ENCODE measurements at regions not wholly inside any gene's neighbourhood (a gene's known extent, or its start where the extent isn't known, plus 50 kb on each side); places are given as distances from the start of the nearest gene placed in this dataset.
"Not testable (repeated sequence)": the region's sequence is repeated elsewhere in the genome, so short reads cannot be mapped to it uniquely, and the experiment has no call there.

- no peaks in the 10 kb centered on the region for H3K4me1 ChIP-seq
- intact Hi-C loops (cut with DNase I) = no loop called here
- no peak for TF ChIP-seq POLR2A (IDR thresholded peaks at IDR 0.05)
- TF ChIP-seq CTCF (IDR thresholded peaks at IDR 0.05) = no peak
- no peak overlapping the region for H3K4me3 ChIP-seq (replicated peaks in 1 of 3)
- no peak for DNase-seq
- WGBS, 2 donors = 81 to 83% methylated on average over 5 of the region's 5 CpGs
- H3K9me3 ChIP-seq = no peaks in the 10 kb centered on the region
- H3K36me3 ChIP-seq = no peaks in the 10 kb centered on the region
- H3K27ac ChIP-seq = no peak overlapping the region
- no peaks in the 10 kb centered on the region for H3K27me3 ChIP-seq
Observed at GRCh38 chr2:16391986-16392385, 273.6 kb downstream of the CYRIA start.

GRCh38 chr2:16390561-16390960, 275.1 kb downstream of the CYRIA start:
- no peak for TF ChIP-seq POLR2A (IDR thresholded peaks at IDR 0.05)
- no peak for TF ChIP-seq CTCF (IDR thresholded peaks at IDR 0.05)
- Histone ChIP-seq H3K4me3 (replicated peaks in 1 of 3) (no peak overlapping the region), H3K4me1 (no peaks in the 10 kb centered on the region), H3K27ac (no peak overlapping the region), H3K9me3 (no peaks in the 10 kb centered on the region), H3K27me3 (no peaks in the 10 kb centered on the region), H3K36me3 (no peaks in the 10 kb centered on the region)
- DNase-seq = no peak
- intact Hi-C loops (cut with DNase I) = no loop called here
- WGBS, 2 donors = 86 to 88% methylated on average over 6 of the region's 6 CpGs

GRCh38 chr2:16389611-16390010, 276.0 kb downstream of the CYRIA start:
- Histone ChIP-seq H3K27ac (no peak overlapping the region), H3K9me3 (no peaks in the 10 kb centered on the region), H3K4me3 (replicated peaks in 1 of 3) (no peak overlapping the region), H3K36me3 (no peaks in the 10 kb centered on the region), H3K27me3 (no peaks in the 10 kb centered on the region), H3K4me1 (no peaks in the 10 kb centered on the region)
- WGBS, 2 donors = 88 to 95% methylated on average over 3 of the region's 3 CpGs
- DNase-seq = no peak
- TF ChIP-seq POLR2A (IDR thresholded peaks at IDR 0.05) (no peak), CTCF (IDR thresholded peaks at IDR 0.05) (no peak)
- intact Hi-C loops (cut with DNase I) = no loop called here

GRCh38 chr2:16388199-16388830, 277.3 kb downstream of the CYRIA start:
- H3K4me1 ChIP-seq; H3K36me3 ChIP-seq; H3K4me3 ChIP-seq (replicated peaks in 1 of 3); DNase-seq; intact Hi-C loops (cut with DNase I); H3K27me3 ChIP-seq; H3K27ac ChIP-seq; H3K9me3 ChIP-seq: not testable (repeated sequence)
- WGBS, 2 donors = 85 to 89% methylated on average over 16 of the region's 16 CpGs

- Histone ChIP-seq H3K9me3 (no peaks in the 10 kb centered on the region), H3K27me3 (no peaks in the 10 kb centered on the region), H3K36me3 (no peaks in the 10 kb centered on the region), H3K4me3 (replicated peaks in 1 of 3) (no peak overlapping the region), H3K4me1 (no peaks in the 10 kb centered on the region), H3K27ac (no peak overlapping the region)
- intact Hi-C loops (cut with DNase I) = no loop called here
- no peak for DNase-seq
- TF ChIP-seq POLR2A (IDR thresholded peaks at IDR 0.05) (no peak), CTCF (IDR thresholded peaks at IDR 0.05) (no peak)
- 91 to 96% methylated on average over 8 of the region's 8 CpGs for WGBS, 2 donors
Observed at GRCh38 chr2:16387461-16387984, 278.1 kb downstream of the CYRIA start.

All from thyroid gland (tissue), 4 donors.